ENCODE measurements at regions not wholly inside any gene's neighbourhood (a gene's known extent, or its start where the extent isn't known, plus 50 kb on each side); places are given as distances from the start of the nearest gene placed in this dataset.

DNA sequence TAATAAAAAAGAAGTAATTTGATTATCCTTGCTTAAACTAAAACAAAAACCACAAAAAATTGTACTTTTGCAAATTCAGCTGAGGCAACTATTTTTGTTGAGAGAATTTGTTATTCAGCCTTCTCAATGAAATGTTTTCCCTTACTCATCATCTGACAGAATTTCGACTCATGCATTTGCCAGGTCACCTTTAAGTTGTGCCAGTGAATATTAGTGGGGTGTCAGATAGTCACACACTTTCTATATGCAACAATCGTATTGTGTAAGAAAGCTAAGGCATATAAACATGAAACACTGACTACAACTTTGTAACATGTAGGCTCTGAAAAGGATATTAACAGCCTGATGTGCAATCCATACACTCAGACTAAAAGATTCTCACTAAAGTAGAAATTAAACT, 1653.1 kb upstream of the SLC39A10 start:
- TF ChIP-seq, protein P1, sequence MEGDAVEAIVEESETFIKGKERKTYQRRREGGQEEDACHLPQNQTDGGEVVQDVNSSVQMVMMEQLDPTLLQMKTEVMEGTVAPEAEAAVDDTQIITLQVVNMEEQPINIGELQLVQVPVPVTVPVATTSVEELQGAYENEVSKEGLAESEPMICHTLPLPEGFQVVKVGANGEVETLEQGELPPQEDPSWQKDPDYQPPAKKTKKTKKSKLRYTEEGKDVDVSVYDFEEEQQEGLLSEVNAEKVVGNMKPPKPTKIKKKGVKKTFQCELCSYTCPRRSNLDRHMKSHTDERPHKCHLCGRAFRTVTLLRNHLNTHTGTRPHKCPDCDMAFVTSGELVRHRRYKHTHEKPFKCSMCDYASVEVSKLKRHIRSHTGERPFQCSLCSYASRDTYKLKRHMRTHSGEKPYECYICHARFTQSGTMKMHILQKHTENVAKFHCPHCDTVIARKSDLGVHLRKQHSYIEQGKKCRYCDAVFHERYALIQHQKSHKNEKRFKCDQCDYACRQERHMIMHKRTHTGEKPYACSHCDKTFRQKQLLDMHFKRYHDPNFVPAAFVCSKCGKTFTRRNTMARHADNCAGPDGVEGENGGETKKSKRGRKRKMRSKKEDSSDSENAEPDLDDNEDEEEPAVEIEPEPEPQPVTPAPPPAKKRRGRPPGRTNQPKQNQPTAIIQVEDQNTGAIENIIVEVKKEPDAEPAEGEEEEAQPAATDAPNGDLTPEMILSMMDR (IDR thresholded peaks at IDR 0.05), result no peak
- no peak for TF ChIP-seq ZFX (IDR thresholded peaks at IDR 0.05; ENCODE audit: borderline replicate concordance)

Measured in 22Rv1 (cell line).